ENCODE measurements at regions not wholly inside any gene's neighbourhood (a gene's known extent, or its start where the extent isn't known, plus 50 kb on each side); places are given as distances from the start of the nearest gene placed in this dataset.
"Not testable (repeated sequence)": the region's sequence is repeated elsewhere in the genome, so short reads cannot be mapped to it uniquely, and the experiment has no call there.

DNA sequence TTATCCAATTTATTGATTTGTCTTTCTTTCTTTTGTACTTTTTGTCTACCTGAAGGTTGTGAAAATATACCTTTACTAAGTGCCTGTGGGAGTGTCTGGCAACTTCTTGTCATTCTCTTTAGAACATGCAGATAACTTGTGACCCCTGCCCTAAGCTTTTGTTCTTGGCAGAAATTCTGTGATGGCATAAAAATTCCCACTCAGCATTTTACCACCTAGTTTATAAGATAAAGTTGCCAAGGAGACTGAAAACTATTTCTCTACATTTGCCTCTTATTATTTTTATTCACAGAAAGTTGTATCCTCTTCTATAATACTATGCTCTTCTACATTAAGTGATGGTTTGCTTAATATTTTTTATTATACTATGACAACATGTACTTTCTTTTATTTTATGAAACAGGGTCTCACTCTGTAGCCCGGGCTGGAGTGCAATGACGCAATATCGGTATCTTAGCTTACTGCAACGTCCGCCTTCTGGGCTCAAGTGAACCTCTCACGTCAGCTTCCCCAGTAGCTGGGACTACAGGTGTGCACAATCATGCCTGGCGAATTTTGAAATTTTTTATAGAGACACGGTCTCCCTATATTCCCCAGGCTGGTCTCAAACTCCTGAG lies 683.5 kb downstream of the ANKRD7 start:
- Histone ChIP-seq H3K4me2 (ENCODE audit: low read length) (no peak overlapping the region), H3K4me3 (ENCODE audit: low read length) (no peak overlapping the region), H3F3A (ENCODE audit: insufficient read depth, low read length, poor library complexity, severe bottlenecking) (no peaks in the 10 kb centered on the region), H3K36me3 (ENCODE audit: insufficient read depth, low read length) (no peaks in the 10 kb centered on the region), H3K9me2 (ENCODE audit: insufficient read depth, low read length) (no peaks in the 10 kb centered on the region), H3K79me2 (replicated peaks; ENCODE audit: insufficient read depth, low read length) (no peaks in the 10 kb centered on the region), H3K27me3 (ENCODE audit: insufficient read depth, low read depth, low read length) (no peaks in the 10 kb centered on the region), H3K9ac (ENCODE audit: low read length) (no peak overlapping the region), H3K27ac (ENCODE audit: low read length) (no peak overlapping the region), H3K9me3 (ENCODE audit: low read length) (no peaks in the 10 kb centered on the region), H4K20me1 (ENCODE audit: insufficient read depth) (no peaks in the 10 kb centered on the region), H2AFZ (ENCODE audit: low read depth, low read length) (no peak overlapping the region)
- TF ChIP-seq MXI1 (conservative IDR thresholded peaks at IDR 0.05; ENCODE audit: poor library complexity, severe bottlenecking) (no peak), SMC3 (conservative IDR thresholded peaks at IDR 0.05; ENCODE audit: poor library complexity) (no peak), TAF1 (IDR thresholded peaks at IDR 0.05; ENCODE audit: low read depth) (no peak), REST (IDR thresholded peaks at IDR 0.05; ENCODE audit: borderline replicate concordance) (no peak), POLR2AphosphoS5 (IDR thresholded peaks at IDR 0.05) (no peak), RAD21 (conservative IDR thresholded peaks at IDR 0.05) (no peak), EZH2 (IDR thresholded peaks at IDR 0.05; ENCODE audit: borderline replicate concordance, insufficient read depth, low read length, poor library complexity, severe bottlenecking) (no peak), EP300 (conservative IDR thresholded peaks at IDR 0.05; ENCODE audit: poor library complexity, severe bottlenecking) (no peak)
- TF ChIP-seq, protein P1, sequence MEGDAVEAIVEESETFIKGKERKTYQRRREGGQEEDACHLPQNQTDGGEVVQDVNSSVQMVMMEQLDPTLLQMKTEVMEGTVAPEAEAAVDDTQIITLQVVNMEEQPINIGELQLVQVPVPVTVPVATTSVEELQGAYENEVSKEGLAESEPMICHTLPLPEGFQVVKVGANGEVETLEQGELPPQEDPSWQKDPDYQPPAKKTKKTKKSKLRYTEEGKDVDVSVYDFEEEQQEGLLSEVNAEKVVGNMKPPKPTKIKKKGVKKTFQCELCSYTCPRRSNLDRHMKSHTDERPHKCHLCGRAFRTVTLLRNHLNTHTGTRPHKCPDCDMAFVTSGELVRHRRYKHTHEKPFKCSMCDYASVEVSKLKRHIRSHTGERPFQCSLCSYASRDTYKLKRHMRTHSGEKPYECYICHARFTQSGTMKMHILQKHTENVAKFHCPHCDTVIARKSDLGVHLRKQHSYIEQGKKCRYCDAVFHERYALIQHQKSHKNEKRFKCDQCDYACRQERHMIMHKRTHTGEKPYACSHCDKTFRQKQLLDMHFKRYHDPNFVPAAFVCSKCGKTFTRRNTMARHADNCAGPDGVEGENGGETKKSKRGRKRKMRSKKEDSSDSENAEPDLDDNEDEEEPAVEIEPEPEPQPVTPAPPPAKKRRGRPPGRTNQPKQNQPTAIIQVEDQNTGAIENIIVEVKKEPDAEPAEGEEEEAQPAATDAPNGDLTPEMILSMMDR (IDR thresholded peaks at IDR 0.05; ENCODE audit: poor library complexity, severe bottlenecking): no peak

DNA sequence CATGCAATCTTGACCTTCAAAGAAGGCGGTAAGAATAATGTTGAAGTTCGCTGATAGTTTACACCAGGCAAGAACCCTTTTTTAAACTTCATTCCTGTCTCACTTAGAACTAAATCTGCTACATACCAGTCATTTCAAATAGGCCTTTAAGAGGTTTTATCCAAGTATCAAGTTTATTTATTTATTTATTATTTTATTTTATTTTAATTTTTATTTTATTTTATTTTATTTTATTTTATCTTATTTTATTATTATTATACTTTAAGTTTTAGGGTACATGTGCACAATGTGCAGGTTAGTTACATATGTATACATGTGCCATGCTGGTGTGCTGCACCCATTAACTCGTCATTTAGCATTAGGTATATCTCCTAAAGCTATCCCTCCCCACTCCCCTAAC lies 691.6 kb downstream of the ANKRD7 start:
- H4K20me1 ChIP-seq (ENCODE audit: insufficient read depth); H3K79me2 ChIP-seq (replicated peaks; ENCODE audit: insufficient read depth, low read length); H3F3A ChIP-seq (ENCODE audit: insufficient read depth, low read length, poor library complexity, severe bottlenecking); H3K9me3 ChIP-seq (ENCODE audit: low read length); H3K27me3 ChIP-seq (ENCODE audit: insufficient read depth, low read depth, low read length); H3K9ac ChIP-seq (ENCODE audit: low read length); H3K9me2 ChIP-seq (ENCODE audit: insufficient read depth, low read length); H3K36me3 ChIP-seq (ENCODE audit: insufficient read depth, low read length); H3K4me2 ChIP-seq (ENCODE audit: low read length); H2AFZ ChIP-seq (ENCODE audit: low read depth, low read length); H3K4me3 ChIP-seq (ENCODE audit: low read length); H3K27ac ChIP-seq (ENCODE audit: low read length): not testable (repeated sequence)

DNA sequence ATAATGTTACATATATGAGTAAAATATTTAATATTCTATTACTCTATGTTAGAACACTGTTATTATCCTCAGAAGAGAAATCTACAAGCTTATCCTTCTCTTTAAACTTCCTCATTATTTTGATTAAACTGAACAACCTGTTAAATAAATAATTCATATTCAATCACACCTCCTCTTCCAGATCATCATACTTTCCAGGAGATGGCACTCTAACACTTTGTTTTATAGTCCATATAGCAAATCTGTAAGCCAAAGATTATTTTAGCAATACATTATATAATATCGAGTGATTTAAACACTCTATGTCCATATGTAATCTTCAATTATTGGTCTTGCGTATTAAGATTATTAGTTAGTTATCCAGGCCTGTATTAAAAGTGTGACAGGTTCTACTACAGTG lies 694.1 kb downstream of the ANKRD7 start:
- Histone ChIP-seq H3K9ac (ENCODE audit: low read length) (no peak overlapping the region), H3K9me3 (ENCODE audit: low read length) (no peaks in the 10 kb centered on the region), H3K27ac (ENCODE audit: low read length) (no peak overlapping the region), H3K79me2 (replicated peaks; ENCODE audit: insufficient read depth, low read length) (no peaks in the 10 kb centered on the region), H3K4me3 (ENCODE audit: low read length) (no peak overlapping the region), H3K4me2 (ENCODE audit: low read length) (no peak overlapping the region), H3K36me3 (ENCODE audit: insufficient read depth, low read length) (no peaks in the 10 kb centered on the region), H3K9me2 (ENCODE audit: insufficient read depth, low read length) (no peaks in the 10 kb centered on the region), H3F3A (ENCODE audit: insufficient read depth, low read length, poor library complexity, severe bottlenecking) (no peaks in the 10 kb centered on the region), H4K20me1 (ENCODE audit: insufficient read depth) (no peaks in the 10 kb centered on the region), H2AFZ (ENCODE audit: low read depth, low read length) (no peak overlapping the region), H3K27me3 (ENCODE audit: insufficient read depth, low read depth, low read length) (no peaks in the 10 kb centered on the region)
- TF ChIP-seq SMC3 (conservative IDR thresholded peaks at IDR 0.05; ENCODE audit: poor library complexity) (peak; percentile 72), TAF1 (IDR thresholded peaks at IDR 0.05; ENCODE audit: low read depth) (no peak), RAD21 (conservative IDR thresholded peaks at IDR 0.05) (peak; percentile 70), POLR2AphosphoS5 (IDR thresholded peaks at IDR 0.05) (no peak)
- TF ChIP-seq, protein P1 (IDR thresholded peaks at IDR 0.05; ENCODE audit: poor library complexity, severe bottlenecking): peak; percentile 60

Data from neural cell (in vitro differentiated cells).